GM18907 (cell line): ENCODE measurements at regions not wholly inside any gene's neighbourhood (a gene's known extent, or its start where the extent isn't known, plus 50 kb on each side); places are given as distances from the start of the nearest gene placed in this dataset.
A peak's percentile ranks its signal among the peaks of the same experiment; 100 is the strongest.
"Not testable (repeated sequence)": the region's sequence is repeated elsewhere in the genome, so short reads cannot be mapped to it uniquely, and the experiment has no call there.

Experiments used
- ATAC-seq: cut with Tn5 transposase; IDR thresholded peaks from one replicate; pipeline ENCODE4 v1.9.1; 2021; ENCODE audit warnings: mild to moderate bottlenecking, moderate library complexity; ENCODE audit not compliant: unreplicated experiment

DNA sequence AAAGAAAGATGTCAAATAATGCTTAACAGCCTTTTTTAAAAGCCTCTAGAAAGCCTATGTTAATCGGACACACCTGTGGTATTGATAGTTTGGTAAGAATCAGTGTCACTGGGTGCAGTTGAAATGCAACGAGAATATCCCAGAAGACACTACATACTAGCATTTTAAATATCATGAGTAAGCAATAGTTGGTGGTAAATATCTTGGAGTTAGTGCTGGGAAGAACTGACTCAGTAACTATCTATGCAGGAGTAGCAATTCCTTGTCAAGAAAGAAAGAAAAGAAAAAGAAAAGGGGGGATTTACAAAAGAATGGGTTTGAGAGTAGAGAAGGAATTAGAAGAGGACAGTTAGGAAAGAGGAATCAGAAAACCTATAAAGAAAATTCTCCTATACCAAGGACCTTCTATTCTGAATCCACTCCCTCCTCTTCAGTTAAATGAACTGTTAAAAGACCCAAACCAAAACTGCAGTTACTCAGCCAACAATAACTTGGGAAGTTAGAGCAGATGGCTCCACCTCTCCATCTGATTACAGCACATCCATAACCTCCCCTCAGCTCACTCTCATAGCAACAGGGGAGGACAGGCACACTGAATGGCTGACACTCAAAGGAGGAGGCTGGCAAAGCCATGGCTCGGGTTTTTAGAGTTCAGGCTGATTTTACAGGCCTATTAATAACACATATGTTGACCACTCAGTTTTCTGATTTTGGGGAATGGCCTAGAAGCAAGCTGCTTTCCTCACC lies 207.6 kb upstream of the MDFIC2 start:
- ATAC-seq = no peak

DNA sequence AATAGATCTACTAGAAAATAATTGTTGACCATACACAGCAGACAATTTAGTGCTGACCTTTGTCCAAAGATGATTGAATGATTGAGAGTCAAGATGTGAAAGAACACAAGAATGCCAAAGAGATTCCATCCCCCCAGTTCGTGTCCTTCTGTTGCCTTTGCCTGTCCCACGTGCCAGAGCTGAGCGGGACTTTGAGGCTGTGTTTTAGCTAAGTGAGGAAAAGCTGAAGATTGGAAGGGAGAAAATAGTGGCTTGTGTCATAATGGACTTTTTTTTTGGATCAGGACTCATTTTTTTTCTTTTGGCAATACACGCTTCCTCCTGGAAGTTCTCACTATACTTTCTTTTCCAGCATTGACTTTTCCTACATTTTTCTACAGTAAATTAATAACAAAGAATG lies 206.6 kb upstream of the MDFIC2 start:
- ATAC-seq = no peak

DNA sequence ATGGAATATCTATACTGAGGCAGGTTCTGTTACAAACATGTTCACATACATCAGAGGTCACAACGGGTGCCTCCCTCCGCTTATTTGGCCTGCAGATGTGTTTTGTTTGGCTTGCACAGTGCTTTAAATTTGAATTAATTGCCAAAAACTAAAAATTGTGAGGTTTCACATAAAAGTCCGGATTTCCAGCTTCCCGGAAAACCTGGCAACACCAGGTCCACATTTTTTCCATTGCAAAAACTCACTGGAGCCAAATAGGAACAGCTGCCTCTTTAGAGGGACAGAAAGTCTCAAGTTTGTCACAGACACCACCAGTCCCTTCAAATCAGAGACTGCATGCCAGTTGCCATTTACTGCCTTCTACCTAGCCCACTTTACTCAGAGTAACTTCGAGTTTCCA lies 205.9 kb upstream of the MDFIC2 start:
- no peak for ATAC-seq

DNA sequence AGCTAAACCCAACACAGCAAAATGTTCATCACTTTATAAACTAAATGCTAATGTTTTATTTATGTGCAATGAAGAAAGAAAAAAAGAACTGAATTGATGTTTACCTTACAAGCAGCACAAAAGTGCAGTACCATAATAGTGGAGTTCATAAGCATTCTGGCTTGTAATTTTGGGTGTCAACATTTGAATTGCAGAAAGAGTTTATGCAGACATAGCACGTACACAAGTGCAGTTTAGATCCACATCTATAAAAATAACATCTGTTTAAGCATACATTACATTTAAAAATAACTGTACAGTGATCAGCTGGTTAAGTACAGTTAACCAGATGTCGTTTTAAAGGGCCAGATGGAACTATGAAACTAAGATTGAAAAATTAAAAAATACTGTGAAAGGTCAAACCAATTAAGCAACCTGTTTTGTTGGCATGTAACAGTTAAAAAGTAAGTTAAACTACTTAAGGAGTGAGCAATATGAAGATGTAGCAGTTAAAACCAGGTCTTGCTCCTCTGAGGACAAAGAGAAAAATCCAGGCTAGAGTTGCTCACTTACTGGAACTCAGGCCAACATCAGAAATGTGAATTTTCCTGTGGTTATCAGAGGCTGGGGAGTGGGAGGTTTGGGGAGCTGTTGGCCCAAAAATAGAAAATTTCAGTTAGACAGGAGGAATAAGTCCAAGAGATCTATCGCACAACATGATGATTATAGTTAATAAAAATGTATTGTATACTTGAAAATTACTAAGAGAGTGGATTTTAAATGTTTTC lies 204.9 kb upstream of the MDFIC2 start:
- no peak for ATAC-seq

DNA sequence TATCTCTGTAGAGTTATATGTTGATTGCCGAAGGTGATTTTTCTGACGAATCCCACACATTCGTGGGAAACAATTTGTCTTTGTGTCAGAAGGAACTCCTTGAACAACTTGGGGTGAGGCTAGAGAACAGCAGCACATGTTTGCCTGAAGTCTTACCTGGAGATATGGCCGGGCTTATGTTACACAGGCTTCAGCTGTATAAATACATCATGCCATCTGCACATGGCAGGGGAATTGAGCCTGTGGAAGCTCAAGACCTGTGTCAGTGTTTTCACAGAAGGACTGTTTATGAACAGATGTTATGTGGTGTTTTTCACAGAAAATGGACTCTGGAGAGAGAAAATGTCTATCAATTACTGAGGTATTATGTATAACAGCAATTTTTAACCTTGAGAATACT lies 203.6 kb upstream of the MDFIC2 start:
- ATAC-seq = no peak

DNA sequence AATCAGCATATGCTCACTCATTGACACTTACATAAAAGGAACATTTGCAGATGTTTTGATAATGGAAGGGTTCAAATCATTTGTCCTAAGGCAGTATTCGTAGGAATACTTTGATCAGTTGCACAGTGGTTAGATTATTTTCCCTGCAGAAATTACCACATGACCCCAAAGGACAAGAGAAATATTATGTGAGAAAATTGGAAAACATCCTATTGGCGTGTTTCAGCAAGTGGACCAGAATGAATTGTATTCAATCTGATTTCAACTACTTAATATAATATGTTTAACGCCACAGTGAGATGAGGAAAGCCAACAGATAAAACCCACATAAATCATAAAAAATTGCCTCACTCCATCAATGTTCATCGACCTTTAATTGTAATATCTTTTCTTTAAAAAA lies 195.0 kb upstream of the MDFIC2 start:
- no peak for ATAC-seq

DNA sequence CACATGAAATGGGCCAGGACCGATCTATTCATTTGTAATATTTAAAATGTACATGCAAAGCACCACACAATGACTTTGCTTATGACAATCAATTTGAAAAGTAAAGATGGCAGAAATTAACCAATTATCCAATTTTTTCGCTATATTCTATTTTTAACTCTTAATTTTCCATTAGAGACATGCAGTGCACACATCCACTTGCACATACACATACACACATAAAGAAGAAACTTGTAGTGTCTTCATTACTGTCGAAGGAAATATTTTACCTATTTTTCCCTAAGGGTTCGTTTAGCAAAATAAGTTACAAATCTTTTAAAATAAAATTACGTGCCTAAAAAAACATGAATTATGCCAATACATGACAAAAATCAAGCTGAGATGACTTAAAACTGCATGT lies 194.3 kb upstream of the MDFIC2 start:
- ATAC-seq = no peak

DNA sequence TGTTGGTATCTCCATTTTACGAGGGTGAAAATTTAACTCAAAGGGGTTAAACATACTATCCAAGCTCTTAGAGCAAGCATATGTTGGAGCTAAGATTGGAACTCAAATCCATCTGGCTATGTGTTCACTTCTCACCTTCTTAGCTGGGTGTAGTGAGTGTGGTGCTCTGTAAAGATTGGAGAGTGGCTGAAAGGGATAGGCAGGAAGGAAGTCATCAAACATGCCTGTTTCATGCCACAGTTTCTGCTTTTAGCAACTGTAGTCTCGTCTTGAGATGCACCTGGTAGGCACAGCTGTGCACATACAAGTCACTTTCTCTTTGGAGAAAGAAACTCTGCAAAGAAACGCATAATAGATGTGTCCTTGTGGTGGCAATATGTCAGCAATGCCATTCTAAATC lies 189.1 kb upstream of the MDFIC2 start:
- ATAC-seq = peak; percentile 59

DNA sequence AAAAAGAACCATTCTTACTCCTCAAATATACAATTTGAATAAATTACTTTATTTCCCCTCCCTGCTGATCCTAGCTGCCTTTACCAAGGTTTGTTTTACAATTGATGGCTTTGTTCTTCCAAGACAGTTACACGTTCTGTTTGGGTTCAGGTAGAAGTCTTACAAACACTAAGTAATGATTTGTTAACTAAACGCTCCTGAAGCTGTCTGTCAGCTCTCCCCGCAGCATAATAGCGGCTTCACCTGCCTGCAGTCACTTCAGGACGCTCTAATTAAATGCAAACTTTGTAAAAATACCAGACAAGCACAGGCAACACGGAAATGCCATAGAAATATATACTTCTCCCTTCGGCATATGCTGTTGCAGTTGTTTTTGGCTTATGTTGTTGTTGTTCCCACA lies 176.4 kb upstream of the MDFIC2 start:
- ATAC-seq = no peak

DNA sequence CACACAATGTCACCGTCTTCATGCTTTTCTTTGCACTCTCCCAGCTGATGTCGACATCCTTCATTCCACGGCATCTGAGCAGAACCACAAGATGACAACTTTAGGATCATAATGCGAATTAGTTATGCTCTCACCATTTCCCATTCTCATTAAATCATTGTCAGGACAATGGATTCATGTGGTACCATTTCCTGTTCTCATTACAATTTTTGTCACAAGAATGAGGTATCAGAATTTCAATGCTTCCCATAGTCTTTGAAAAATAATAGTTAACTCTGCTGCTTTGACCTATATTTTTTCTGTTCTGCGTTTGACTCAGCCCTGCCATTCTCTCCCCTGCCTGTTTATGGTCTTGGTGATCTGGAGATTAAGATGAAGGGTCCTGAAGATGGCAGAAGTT lies 175.7 kb upstream of the MDFIC2 start:
- no peak for ATAC-seq

DNA sequence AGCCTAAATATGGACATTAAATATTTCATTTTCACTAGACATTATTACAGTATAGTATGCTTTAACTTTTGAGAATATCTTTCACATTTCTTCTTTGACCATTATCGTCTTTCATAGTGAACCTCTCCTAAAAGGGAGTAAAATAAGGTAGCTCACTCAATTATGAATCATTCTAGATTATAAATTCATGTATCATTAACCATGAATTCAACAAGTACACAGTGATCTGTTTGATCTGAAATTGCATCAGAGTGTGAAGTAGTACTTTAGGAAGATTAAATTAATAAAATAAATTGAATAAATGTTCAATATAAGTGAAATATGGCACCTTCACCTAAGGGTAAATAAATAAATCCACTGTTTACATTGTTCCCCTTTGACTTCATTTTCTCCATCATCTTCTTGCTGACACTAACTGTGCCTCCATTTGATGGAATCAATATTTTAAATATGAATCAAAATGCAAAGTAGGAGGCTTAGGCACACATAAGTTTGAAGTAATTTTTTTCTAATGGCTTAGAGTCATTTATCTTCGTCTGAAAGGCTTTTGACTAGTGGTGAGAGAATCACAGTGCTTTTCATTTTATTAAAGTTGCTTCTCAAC lies 174.1 kb upstream of the MDFIC2 start:
- no peak for ATAC-seq

DNA sequence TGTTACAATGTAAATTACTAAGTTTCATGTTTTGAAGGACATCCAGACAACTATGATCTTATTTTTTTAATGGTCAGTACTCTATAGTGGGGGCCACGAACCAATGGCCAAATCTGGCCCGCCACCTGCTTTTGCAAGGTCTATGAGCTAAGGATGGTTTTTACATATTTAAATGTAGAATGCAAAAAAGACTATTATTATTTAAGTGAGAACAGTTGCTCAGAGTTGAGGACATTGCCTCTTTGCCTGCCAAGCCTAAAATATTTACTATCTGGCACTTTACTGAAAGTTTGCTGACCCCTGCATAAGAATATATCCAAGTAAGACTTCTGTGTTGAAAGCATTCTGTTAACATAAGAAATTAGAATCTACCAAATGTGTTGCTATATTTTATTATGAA lies 163.7 kb upstream of the MDFIC2 start:
- no peak for ATAC-seq

DNA sequence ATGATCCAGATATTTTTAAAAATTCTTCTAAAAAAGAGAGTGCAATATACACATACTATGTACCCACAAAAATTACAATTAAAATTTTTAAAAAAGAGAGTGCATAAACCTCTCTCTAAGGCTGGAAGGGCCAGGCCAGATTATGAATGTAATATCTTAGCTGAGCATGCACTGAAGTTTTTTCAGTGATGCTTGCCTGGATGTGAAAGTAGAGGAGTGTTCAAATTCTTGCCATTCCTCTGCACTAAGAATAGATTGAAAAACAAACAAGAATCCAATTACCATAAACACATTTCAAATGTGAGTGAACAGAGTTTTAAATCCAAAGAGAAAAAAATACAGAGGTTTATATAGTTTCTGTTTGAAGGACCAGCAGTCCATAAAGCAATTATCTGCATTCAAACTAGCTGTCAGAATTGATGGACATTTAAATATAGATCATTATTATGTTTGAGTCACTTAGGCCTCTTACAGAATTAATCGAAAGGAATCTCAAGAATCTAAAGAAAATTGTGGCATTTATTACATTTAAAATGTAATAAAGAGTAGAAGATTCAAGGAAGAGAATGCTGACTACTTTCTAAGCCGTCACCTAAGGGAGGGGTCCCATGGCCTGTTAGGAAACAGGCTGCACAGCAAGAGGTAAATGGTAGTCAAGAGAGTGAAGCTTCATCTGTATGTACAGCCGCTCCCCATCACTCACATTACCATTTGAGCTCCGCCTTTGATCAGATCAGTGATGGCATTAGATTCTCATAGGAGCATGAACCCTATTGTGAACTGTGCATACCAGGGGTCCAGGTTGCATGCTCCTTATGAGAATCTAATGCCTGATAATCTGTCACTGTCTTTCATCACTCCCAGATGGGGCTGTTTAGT lies 159.3 kb upstream of the MDFIC2 start:
- ATAC-seq = no peak

DNA sequence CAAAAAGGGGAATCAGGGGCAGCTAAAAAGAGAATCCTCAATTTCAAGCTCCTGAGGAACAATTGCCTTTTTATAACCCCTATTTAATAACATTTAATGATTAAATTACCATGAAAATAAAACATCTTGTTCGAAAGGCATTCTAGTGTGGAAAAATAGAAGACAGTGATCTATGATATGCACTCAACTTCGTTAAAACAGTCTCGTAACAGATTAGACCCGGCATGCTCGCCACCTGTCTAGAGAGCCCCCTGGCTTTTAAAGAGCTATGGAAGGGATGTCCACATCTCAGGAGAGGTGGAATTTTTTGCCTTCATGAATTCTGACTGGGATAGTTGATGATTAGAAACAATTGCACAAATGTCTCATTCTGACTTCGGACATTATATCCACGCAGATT lies 153.7 kb upstream of the MDFIC2 start:
- no peak for ATAC-seq

DNA sequence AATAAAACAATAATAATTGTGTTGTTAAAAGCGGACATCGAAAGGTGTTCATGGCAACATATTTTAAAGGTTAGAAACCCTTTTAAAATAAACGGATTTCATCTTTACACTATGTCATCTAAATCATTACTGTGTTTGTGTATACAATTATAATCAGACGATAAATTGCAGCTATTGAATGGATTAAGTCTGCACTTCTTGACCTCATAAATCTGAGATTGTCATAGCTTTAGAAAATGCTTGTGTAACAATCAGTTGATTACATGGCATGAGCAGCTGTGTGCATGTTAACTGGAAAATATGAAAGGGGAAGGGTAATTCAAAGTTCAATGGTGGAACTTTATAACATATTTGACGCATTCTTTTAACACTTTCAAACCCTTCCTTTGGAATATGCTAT lies 152.4 kb upstream of the MDFIC2 start:
- ATAC-seq = no peak

DNA sequence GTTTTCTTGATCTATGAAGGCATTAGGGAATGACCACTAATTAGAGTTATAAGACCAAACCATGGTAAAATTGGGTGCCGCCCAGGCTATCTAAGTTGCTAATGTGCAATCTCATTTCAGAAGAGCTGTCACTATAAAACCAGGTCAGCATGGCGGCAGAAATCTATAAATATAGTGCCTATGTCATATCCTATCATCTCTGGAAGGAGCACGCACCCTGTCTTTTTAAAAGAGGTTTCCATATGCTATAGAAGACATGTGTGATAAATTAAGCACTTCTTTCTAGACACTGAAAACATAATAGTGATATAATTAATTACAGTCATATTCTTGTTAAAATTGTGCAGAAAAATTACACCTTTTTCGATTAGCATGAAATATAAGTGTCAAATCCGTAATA lies 152.0 kb upstream of the MDFIC2 start:
- ATAC-seq = no peak

DNA sequence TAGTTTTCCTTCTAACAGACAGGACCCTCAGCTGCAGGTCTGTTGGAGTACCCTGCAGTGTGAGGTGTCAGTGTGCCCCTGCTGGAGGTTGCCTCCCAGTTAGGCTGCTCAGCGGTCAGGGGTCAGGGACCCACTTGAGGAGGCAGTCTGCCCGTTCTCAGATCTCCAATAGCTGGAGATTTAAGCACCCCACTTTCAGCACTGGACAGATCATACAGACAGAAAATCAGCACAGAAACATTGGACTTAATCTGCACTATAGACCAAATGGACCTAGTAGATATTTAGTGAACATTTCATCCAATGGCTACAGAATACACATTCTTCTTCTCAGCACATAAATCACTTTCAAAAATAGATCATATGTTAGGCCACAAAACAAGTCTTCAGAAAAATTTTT lies 137.8 kb upstream of the MDFIC2 start:
- not testable (repeated sequence) for ATAC-seq

DNA sequence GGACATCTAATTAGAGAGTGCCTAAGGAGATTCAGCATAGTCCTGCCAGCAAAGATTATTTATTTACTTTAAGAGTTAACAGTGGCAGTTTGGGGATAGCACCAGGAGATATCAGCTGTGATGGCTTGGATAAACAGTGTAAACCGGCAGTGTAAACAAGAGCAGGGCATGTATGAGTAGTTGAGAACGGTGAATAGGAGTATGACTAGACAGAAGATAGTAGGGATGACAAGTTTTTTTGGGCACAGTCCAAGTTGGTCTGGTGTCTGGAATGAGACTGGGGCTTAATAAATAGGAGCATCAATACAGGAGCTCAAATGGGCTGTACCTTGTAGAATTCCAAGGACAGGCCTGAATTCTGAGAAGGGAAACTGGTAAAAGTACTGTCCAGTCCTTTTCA lies 123.0 kb upstream of the MDFIC2 start:
- ATAC-seq = not testable (repeated sequence)

DNA sequence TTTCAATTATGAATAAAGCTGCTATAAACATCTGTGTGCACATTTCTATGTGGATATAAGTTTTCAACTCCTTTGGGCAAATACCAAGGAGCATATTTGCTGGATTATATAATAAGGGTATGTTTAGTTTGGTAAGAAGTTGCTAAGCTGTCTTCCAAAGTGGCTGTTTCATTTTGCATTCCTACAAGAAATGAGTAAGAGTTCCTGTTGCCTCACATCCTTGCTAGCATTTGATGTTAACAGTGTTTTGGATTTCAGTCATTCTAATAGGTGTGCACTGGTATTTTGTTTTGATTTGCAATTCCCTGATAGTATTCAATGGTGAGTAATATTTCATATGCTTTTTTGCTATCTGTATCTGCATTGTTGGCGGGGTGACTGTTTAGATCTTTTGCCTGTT lies 120.7 kb upstream of the MDFIC2 start:
- no peak for ATAC-seq

DNA sequence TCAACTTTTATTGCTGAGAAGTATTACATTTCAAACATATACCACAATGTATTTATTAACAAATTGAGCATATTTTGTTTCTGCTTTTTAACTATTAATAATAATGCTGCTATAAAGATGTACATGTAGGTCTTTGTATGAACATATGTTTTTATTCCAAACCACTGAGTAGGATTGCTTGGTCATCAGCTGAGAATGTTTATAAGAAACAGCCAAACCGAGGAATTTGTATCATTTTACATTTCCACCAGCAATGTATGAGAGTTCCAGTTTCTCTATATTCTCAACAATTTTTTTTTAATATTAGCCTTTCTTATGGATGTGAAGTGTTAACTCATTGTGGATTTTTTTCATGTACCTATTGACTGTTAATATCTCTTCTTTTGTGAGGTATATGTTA lies 119.5 kb upstream of the MDFIC2 start:
- ATAC-seq = no peak

DNA sequence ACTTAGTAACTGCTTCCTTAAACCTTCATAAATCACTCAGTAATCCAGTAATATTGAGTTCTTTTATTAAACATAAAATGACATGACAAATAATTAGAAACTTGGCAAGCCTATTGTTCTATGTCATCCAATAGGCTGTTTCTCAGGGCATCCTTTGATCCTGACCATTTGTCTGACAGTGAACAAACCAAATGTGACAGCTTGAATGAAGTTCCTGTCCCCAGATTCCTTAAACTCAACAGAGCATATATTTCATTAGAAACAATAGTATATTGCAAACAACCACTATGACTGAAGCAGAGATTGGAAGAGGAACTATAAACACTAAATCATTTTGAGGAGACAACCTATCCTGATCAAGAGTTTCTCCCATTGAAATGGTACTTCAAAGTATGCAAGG lies 113.6 kb upstream of the MDFIC2 start:
- ATAC-seq = no peak
